HG03108 (cell line): ENCODE measurements at regions not wholly inside any gene's neighbourhood (a gene's known extent, or its start where the extent isn't known, plus 50 kb on each side); places are given as distances from the start of the nearest gene placed in this dataset.

Experiments used
- ATAC-seq: cut with Tn5 transposase; IDR thresholded peaks from one replicate; pipeline ENCODE4 v1.9.1; 2021; ENCODE audit warnings: moderate library complexity; ENCODE audit not compliant: unreplicated experiment

GRCh38 chr4:162657966-162658365, 494.2 kb upstream of the FSTL5 start:
- no peak for ATAC-seq

DNA sequence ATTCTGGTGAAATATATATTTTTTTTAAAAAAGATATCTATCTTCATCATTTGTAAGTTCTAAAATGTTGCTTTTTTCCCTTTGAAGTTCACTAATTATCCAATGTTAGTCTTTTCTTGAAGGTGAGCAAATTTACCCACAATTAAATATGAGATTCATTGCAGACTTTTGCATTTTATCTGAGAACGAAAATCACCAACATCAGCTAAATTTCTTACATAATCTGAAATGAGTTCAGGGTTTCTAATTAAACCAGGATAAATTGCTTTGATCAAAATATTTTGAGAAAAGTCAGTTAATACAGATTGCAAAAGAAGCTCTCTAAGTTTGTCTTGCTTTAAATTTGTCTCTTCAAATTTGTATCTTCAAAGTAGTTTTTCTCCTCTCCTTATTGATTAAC, 486.4 kb upstream of the FSTL5 start:
- no peak for ATAC-seq

DNA sequence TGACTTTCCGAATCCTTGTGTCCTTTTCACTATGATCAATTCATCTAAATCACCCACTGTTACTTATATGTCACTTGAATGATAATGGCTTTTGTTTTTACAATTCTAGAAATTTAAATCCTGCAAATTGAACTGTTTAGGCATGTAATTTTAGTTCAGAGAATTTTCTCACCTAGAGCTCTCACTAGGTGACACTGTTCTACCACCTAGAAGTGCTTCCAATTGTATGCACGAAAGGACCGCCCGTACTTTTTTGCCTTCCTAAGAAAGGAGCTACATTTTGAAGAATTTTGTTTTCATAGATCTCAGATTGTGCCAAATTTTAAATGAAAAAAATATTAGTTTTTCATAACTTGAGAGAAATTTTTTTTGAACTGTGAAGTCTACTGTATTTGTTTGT, 481.6 kb upstream of the FSTL5 start:
- no peak for ATAC-seq

- no peak for ATAC-seq
Measured at GRCh38 chr4:162644346-162644745, 480.5 kb upstream of the FSTL5 start.

- ATAC-seq: no peak
Measured at GRCh38 chr4:162640152-162640551, 476.4 kb upstream of the FSTL5 start.

DNA sequence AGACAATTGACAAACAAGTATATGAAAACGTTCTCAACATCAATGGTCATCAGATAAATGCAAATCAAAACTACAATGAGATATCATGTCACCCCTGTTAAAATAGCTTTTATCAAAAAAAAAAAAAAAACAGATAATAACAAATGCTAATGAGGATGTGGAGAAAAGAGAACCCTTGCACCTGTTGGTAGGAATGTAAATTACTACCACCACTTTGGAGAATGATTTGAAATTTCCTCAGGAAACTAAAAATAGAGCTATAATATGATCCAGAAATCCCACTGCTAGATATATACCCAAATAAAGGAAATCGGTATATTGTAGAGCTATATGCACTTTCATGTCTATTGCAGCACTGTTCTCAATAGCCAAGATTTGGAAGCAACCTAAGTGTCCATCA, 470.6 kb upstream of the FSTL5 start:
- ATAC-seq: no peak

DNA sequence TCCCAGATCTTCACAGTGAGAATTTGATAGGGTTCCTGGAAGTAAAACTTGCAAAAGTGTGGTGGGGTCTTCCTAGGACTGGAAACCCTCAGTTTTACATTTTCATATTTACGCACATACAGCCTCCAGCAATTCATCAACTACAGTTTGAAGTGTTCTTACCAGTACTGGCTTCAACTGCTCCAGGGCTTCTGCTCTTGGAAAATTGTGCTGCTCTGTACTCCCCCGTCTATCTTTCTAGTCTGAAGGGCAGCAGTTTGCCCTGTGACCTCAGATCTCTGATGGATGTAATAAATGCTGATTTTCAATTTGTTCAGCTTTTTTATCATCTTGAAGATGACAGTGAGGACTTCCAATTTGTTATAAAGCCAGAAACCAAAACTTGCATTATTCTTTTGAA, 458.9 kb upstream of the FSTL5 start:
- no peak for ATAC-seq

GRCh38 chr4:162610116-162610515, 446.3 kb upstream of the FSTL5 start:
- ATAC-seq: no peak

- ATAC-seq: no peak
Measured at GRCh38 chr4:162586266-162586665, 422.5 kb upstream of the FSTL5 start.

DNA sequence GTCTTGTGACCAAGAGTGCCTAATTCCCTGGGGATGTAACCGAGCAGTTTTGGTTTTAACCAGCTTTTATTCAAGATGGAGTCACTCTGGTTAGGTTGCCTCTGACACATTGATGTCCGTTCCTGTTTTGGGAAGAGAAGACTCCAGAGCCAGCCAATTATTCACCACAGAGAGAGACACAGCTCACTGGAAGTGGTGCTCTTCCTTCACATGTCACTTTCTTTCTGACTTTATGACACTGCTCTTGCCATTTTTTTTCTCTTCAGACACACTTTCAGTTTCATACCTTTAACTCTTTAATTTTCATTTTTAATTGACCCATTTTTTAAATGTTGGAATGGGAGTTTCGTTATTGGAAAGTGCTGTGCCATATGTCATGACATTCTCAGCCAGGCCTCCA, 418.4 kb upstream of the FSTL5 start:
- no peak for ATAC-seq

DNA sequence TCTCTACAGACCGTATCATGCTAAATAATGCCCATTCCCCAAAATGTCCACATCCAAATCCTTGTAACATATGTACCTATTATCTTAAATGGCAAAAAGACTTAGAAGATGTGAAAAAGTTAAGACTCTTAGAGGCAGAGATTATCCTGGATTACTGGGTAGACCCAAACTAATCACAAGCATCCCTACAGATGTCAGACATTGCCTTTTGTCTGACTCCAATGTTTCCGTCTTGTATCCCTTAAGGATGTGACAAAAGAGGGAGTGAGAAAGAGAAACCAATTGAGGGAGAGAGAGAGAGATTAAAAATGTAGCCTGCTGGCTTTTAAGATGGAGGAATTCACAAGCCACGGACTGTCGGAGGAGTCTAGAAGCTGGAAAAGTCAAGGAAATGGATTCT, 401.9 kb upstream of the FSTL5 start:
- no peak for ATAC-seq

DNA sequence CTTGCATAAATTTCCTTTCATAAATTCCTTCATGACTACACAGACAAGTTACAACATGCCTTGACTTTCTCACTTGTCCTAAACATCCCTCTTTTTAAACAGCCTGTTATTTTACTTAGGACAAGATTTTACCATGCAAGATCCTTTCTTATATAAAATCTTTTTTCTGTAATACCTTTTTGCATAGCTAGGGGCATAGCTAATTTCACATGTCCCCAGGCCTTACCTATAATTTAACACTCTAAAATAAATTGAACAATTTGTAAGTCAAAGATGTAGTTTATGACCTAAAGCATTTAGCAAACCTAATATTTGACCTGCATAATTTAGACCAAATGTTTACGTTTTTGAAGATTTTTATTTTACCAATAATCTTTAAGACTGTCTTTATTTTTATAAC, 396.3 kb upstream of the FSTL5 start:
- ATAC-seq: no peak

DNA sequence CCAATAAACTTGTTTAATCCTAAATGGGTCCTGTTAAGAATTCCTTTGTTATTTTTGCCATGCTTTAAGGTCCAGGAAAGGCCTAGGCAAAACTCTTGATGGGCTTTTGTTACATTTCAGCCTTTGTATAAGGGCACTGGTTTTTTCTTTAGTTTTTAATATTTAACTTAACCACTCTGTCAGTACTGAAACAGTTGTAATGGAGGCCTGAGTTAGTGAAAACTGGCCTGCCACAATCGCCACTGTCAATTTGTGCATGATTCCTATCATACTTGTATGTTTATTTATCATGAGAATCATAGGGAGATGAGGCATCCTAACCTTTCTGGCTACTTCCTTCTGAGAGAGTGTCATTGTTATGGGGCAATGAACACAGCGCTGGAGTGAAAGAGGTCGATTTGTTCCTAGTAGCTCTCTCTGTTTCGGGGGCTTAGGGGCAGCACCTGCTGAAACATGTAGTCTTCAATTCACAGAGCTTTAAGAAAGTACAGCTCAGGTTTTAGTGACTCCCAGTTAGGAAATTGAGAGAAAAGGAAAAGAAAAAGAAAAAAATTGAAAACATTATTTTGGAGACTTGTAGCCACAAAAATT, 393.8 kb upstream of the FSTL5 start:
- no peak for ATAC-seq

- no peak for ATAC-seq
Measured at GRCh38 chr4:162535121-162535520, 371.3 kb upstream of the FSTL5 start.

GRCh38 chr4:162523171-162523570, 359.4 kb upstream of the FSTL5 start:
- no peak for ATAC-seq

- no peak for ATAC-seq
Measured at GRCh38 chr4:162522724-162523123, 358.9 kb upstream of the FSTL5 start.

GRCh38 chr4:162510937-162511336, 347.1 kb upstream of the FSTL5 start:
- ATAC-seq: no peak

DNA sequence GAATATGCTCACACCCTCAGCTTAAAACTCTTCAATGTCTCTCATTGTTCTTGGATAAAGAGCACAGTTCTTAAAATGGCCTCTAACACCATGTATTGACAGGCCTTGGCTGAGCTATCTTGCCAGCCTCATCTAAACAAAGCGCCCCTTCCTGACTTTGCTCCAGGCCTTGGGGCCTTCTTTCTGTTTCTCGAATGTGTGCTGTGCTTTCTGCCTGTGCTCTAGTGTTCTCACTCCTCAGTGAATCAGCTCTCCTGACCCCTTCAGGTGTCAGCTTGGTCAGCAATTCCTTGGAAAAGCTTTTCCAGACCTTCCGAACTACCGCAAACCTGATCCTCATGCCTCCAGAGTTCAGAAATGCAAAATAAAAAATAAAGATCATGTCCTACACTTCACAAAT, 346.3 kb upstream of the FSTL5 start:
- ATAC-seq: no peak

- no peak for ATAC-seq
Measured at GRCh38 chr4:162509333-162509732, 345.5 kb upstream of the FSTL5 start.

- ATAC-seq: no peak
Measured at GRCh38 chr4:162506253-162506652, 342.5 kb upstream of the FSTL5 start.

- no peak for ATAC-seq
Measured at GRCh38 chr4:162503868-162504267, 340.1 kb upstream of the FSTL5 start.

- ATAC-seq: no peak
Measured at GRCh38 chr4:162502109-162502508, 338.3 kb upstream of the FSTL5 start.

- no peak for ATAC-seq
Measured at GRCh38 chr4:162499478-162499877, 335.7 kb upstream of the FSTL5 start.

GRCh38 chr4:162498168-162498567, 334.4 kb upstream of the FSTL5 start:
- no peak for ATAC-seq
